Keratinocyte (primary cell): ENCODE measurements at regions not wholly inside any gene's neighbourhood (a gene's known extent, or its start where the extent isn't known, plus 50 kb on each side); places are given as distances from the start of the nearest gene placed in this dataset.

ENCODE experiments used
- DNase-seq: peaks from one replicate; pipeline ENCODE4 v3.0.0-alpha.2; 2011; ENCODE audit warnings: low read depth, missing footprints, low spot score
- FAIRE-seq: peaks from 2 replicates; lab custom pipeline; 2011; peaks lifted over from hg19 to GRCh38; lab: Jason Lieb, UNC
- H2AFZ ChIP-seq: 2 replicates; pipeline ENCODE4 v1.6.0; 2012; ENCODE audit warnings: low read length, control low read depth, inconsistent platforms; ENCODE audit not compliant: control insufficient read depth
- H3K27ac ChIP-seq: 2 replicates; pipeline ENCODE4 v1.5.1; 2011; ENCODE audit warnings: low read length; ENCODE audit not compliant: control insufficient read depth, insufficient read depth
- H3K27me3 ChIP-seq: 3 replicates; pipeline ENCODE4 v1.6.0; 2011; ENCODE audit warnings: low read length; ENCODE audit not compliant: control insufficient read depth, insufficient read depth; ENCODE audit errors: extremely low read depth
- H3K36me3 ChIP-seq, 2 experiments: 2 replicates in 1 of 2; 3 replicates in 1 of 2; pipeline ENCODE4 v1.5.1; 2011; ENCODE audit warnings: low read length in 2 of 2, mild to moderate bottlenecking in 1 of 2; ENCODE audit not compliant: control insufficient read depth in 2 of 2, insufficient read depth in 2 of 2; ENCODE audit errors: extremely low read depth in 1 of 2
- H3K4me1 ChIP-seq: 3 replicates; pipeline ENCODE4 v1.5.1; 2011; ENCODE audit warnings: low read length; ENCODE audit not compliant: control insufficient read depth, insufficient read depth; ENCODE audit errors: extremely low read depth
- H3K4me2 ChIP-seq: 3 replicates; pipeline ENCODE4 v1.6.0; 2011; ENCODE audit warnings: low read depth, low read length; ENCODE audit not compliant: control insufficient read depth, insufficient read depth; ENCODE audit errors: extremely low read depth
- H3K4me3 ChIP-seq, 3 experiments: fragments of 200-600 bp in 1 of 3; sonication (generic) in 1 of 3; 2 replicates in 2 of 3; 3 replicates in 1 of 3; pipeline ENCODE4 v1.5.1; 2011 to 2016; ENCODE audit warnings: low read length in 3 of 3, mild to moderate bottlenecking in 3 of 3, control low read depth in 2 of 3, inconsistent platforms in 1 of 3, low read depth in 1 of 3, mixed read lengths in 1 of 3, mixed run types in 1 of 3, moderate library complexity in 1 of 3; ENCODE audit not compliant: control insufficient read depth in 2 of 3, insufficient read depth in 2 of 3; ENCODE audit errors: extremely low read depth in 1 of 3
- H3K79me2 ChIP-seq: 2 replicates; pipeline ENCODE4 v1.6.0; 2012; ENCODE audit warnings: low read length; ENCODE audit not compliant: control insufficient read depth, insufficient read depth
- H3K9ac ChIP-seq: 3 replicates; pipeline ENCODE4 v1.6.0; 2011; ENCODE audit warnings: low read length; ENCODE audit not compliant: control insufficient read depth, insufficient read depth; ENCODE audit errors: extremely low read depth
- H3K9me1 ChIP-seq: 3 replicates; pipeline ENCODE4 v1.6.0; 2011; ENCODE audit warnings: low read length; ENCODE audit not compliant: control insufficient read depth, insufficient read depth; ENCODE audit errors: extremely low read depth
- H3K9me3 ChIP-seq: 2 replicates; pipeline ENCODE4 v1.5.1; 2012; ENCODE audit warnings: low read depth, low read length; ENCODE audit not compliant: control insufficient read depth
- H4K20me1 ChIP-seq: 3 replicates; pipeline ENCODE4 v1.6.0; 2011; ENCODE audit warnings: low read length; ENCODE audit not compliant: control insufficient read depth, insufficient read depth; ENCODE audit errors: extremely low read depth
- CTCF ChIP-seq, 3 experiments: IDR thresholded peaks in 1 of 3; conservative IDR thresholded peaks in 1 of 3; optimal IDR thresholded peaks in 1 of 3; 2 replicates in 2 of 3; 3 replicates in 1 of 3; pipeline versions ENCODE3 to v1.5.1; 2011; ENCODE audit warnings: low read length in 3 of 3, mild to moderate bottlenecking in 3 of 3, moderate library complexity in 2 of 3, control low read depth in 1 of 3, inconsistent platforms in 1 of 3; ENCODE audit not compliant: insufficient read depth in 2 of 3; ENCODE audit errors: extremely low read depth in 1 of 3
- EZH2 ChIP-seq: IDR thresholded peaks from one replicate; pipeline ENCODE4 v1.6.1; 2012; ENCODE audit warnings: inconsistent platforms, mild to moderate bottlenecking, low read length, moderate library complexity
- dilution Hi-C: fragments of 300-500 bp; cut with MboI; formaldehyde crosslinking; loops from one replicate; pipeline ENCODE4 v1.7.0; 2020; ENCODE audit warnings: low sequenced_read_pairs; ENCODE audit not compliant: extremely low pct_ligation_motif_present

- Histone ChIP-seq H3K4me2 (no peak overlapping the region), H4K20me1 (no peaks in the 10 kb centered on the region), H3K79me2 (no peaks in the 10 kb centered on the region), H3K9me3 (no peaks in the 10 kb centered on the region), H3K9me1 (no peaks in the 10 kb centered on the region), H3K36me3 (no peaks in the 10 kb centered on the region), H3K4me3 (no peak overlapping the region), H3K27me3 (no peaks in the 10 kb centered on the region), H2AFZ (no peak overlapping the region), H3K27ac (no peak overlapping the region), H3K9ac (no peak overlapping the region), H3K4me1 (no peaks in the 10 kb centered on the region)
- no peak for FAIRE-seq
- dilution Hi-C loops = no loop called here
- no peak for DNase-seq
- TF ChIP-seq CTCF (optimal IDR thresholded peaks at IDR 0.05 in 1 of 3, IDR thresholded peaks at IDR 0.05 in 1 of 3, conservative IDR thresholded peaks at IDR 0.05 in 1 of 3; ENCODE audit: extremely low read depth in 1 of 3, insufficient read depth in 2 of 3, low read length in 3 of 3) = no peak
- TF ChIP-seq EZH2 = no peak
Measured at GRCh38 chr2:118604811-118605210, 242.6 kb downstream of the EN1 start.

- H3K27ac ChIP-seq = no peak overlapping the region
- no peaks in the 10 kb centered on the region for H3K4me1 ChIP-seq
- H3K36me3 ChIP-seq = no peaks in the 10 kb centered on the region
- H3K79me2 ChIP-seq = no peaks in the 10 kb centered on the region
- no peaks in the 10 kb centered on the region for H3K9me3 ChIP-seq
- no peak for FAIRE-seq
- H3K27me3 ChIP-seq = no peaks in the 10 kb centered on the region
- H4K20me1 ChIP-seq = no peaks in the 10 kb centered on the region
- no peak for DNase-seq
- no peak for TF ChIP-seq EZH2
- no peak for TF ChIP-seq CTCF (optimal IDR thresholded peaks at IDR 0.05 in 1 of 3, IDR thresholded peaks at IDR 0.05 in 1 of 3, conservative IDR thresholded peaks at IDR 0.05 in 1 of 3; ENCODE audit: extremely low read depth in 1 of 3, insufficient read depth in 2 of 3, low read length in 3 of 3)
- H3K9ac ChIP-seq = no peak overlapping the region
- dilution Hi-C loops = no loop called here
- H2AFZ ChIP-seq = no peak overlapping the region
- H3K9me1 ChIP-seq = no peaks in the 10 kb centered on the region
- H3K4me3 ChIP-seq = no peak overlapping the region
- no peak overlapping the region for H3K4me2 ChIP-seq
Measured at GRCh38 chr2:118604371-118604770, 243.1 kb downstream of the EN1 start.
